ENCODE measurements at regions not wholly inside any gene's neighbourhood (a gene's known extent, or its start where the extent isn't known, plus 50 kb on each side); places are given as distances from the start of the nearest gene placed in this dataset.

DNA sequence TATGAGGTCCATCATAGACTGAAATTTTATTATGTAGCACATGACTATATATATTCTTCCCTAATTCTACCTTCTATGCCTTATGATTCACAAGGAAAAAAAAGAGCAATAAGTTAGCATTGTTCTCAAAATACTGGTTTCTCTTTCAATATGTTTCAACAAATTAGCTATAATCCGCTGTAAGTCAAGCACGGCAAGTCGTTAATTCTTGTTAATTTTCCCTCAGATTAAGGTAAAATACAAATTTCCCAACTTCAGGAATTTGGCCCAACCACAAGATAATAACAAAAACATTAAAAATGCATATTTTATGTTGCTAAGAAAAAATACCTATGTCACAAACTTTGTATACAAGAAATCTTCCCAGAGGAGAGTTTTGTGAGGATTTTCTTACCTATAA lies 296.5 kb upstream of the GALNTL6 start:
- DNase-seq (ENCODE audit: low read depth in 1 of 2, low spot score in 2 of 2) (no peak), FAIRE-seq (no peak)
- no peak overlapping the region for H3K18ac ChIP-seq (ENCODE audit: extremely low read depth, low read length)
- H4K91ac ChIP-seq (replicated peaks; ENCODE audit: insufficient read length, low read length) = no peak overlapping the region
- CTCF ChIA-PET (ENCODE audit: partially characterized antibody) = interaction anchor here (0.9 kb wide), 1 partner anchor 12 kb away, joined by 3 read pairs; no protein-coding TSS in a partner anchor
- no peak overlapping the region for H3K27ac ChIP-seq (ENCODE audit: low read depth, low read length)
- no peak overlapping the region for H2BK20ac ChIP-seq (ENCODE audit: low read length)
- H2BK12ac ChIP-seq (ENCODE audit: low read depth, low read length) = no peak overlapping the region
- H3K23me2 ChIP-seq (ENCODE audit: low read depth, low read length) = no peaks in the 10 kb centered on the region
- no peaks in the 10 kb centered on the region for H3K4me1 ChIP-seq (replicated peaks in 1 of 4; ENCODE audit: control insufficient read depth in 3 of 4, insufficient read depth in 4 of 4, low read length in 3 of 4)
- H3K79me1 ChIP-seq (ENCODE audit: low read depth, low read length) = no peaks in the 10 kb centered on the region
- no peak overlapping the region for H3K4ac ChIP-seq (replicated peaks; ENCODE audit: insufficient read length, low read depth, low read length)
- no peaks in the 10 kb centered on the region for H3K27me3 ChIP-seq (replicated peaks in 1 of 4; ENCODE audit: control insufficient read depth in 3 of 4, extremely low read depth in 1 of 4, insufficient read depth in 3 of 4, low read length in 3 of 4)
- H3K79me2 ChIP-seq (ENCODE audit: control insufficient read depth in 1 of 2, insufficient read depth in 2 of 2, low read length in 2 of 2) = no peaks in the 10 kb centered on the region
- no peak overlapping the region for H4K8ac ChIP-seq (ENCODE audit: extremely low read depth, insufficient read depth, low read length)
- no peak overlapping the region for H2BK5ac ChIP-seq (ENCODE audit: low read depth, low read length)
- no peak overlapping the region for H4K5ac ChIP-seq (ENCODE audit: insufficient read length, low read depth, low read length)
- no peak overlapping the region for H2BK120ac ChIP-seq (replicated peaks; ENCODE audit: low read depth, low read length)
- H3K4me2 ChIP-seq (ENCODE audit: insufficient read depth in 1 of 2, low read depth in 2 of 2, low read length in 2 of 2) = no peak overlapping the region
- no peaks in the 10 kb centered on the region; a peak in 1 of 4 replicates for H3K9me3 ChIP-seq (ENCODE audit: insufficient read depth in 2 of 2, low read depth in 1 of 2, low read length in 1 of 2)
- no peak overlapping the region for H3K9ac ChIP-seq (replicated peaks in 1 of 4; ENCODE audit: extremely low read depth in 1 of 4, low read depth in 3 of 4, low read length in 3 of 4)
- POLR2A ChIA-PET (ENCODE audit: partially characterized antibody) = no interaction called here
- 64% methylated on average over 3 of the region's 3 CpGs; no CpG with 5 or more reads in 1 of the 2 experiments for WGBS, 2 experiments (ENCODE audit: extremely low coverage in 1 of 2, insufficient coverage in 1 of 2, insufficient read length in 1 of 2, insufficient replicate concordance in 2 of 2, low coverage in 1 of 2, low lambda C conversion rate in 2 of 2, missing lambda C conversion rate in 1 of 2)
- no peak overlapping the region for H3K4me3 ChIP-seq (ENCODE audit: extremely low read depth in 1 of 4, insufficient read depth in 2 of 4, low read depth in 3 of 4, low read length in 4 of 4)
- H4K20me1 ChIP-seq (replicated peaks in 1 of 2; ENCODE audit: control insufficient read depth in 1 of 2, insufficient read depth in 2 of 2, low read length in 2 of 2) = no peaks in the 10 kb centered on the region
- H3K36me3 ChIP-seq (ENCODE audit: control insufficient read depth in 2 of 4, insufficient read depth in 4 of 4, low read length in 3 of 4) = no peaks in the 10 kb centered on the region
- no peak overlapping the region for H2AFZ ChIP-seq (ENCODE audit: low read length)
- no peak overlapping the region for H2AK5ac ChIP-seq (ENCODE audit: low read depth, low read length)
- H3K14ac ChIP-seq (ENCODE audit: insufficient read length) = no peak overlapping the region
- H3K23ac ChIP-seq (ENCODE audit: insufficient read length) = no peak overlapping the region
- no peak overlapping the region for H2BK15ac ChIP-seq (ENCODE audit: low read length)
- no peak overlapping the region for H3K56ac ChIP-seq (replicated peaks; ENCODE audit: insufficient read length, low read depth, low read length)
- TF ChIP-seq E2F6 (IDR thresholded peaks at IDR 0.05) (no peak), CREB1 (IDR thresholded peaks at IDR 0.05) (no peak), EP300 (IDR thresholded peaks at IDR 0.05; ENCODE audit: borderline replicate concordance in 1 of 2, low read depth in 2 of 2, low read length in 2 of 2) (no peak), RXRA (IDR thresholded peaks at IDR 0.05; ENCODE audit: insufficient read depth, low read depth, low read length) (no peak), CTBP2 (IDR thresholded peaks at IDR 0.05; ENCODE audit: borderline replicate concordance, insufficient read depth, insufficient read length, low read length) (no peak), BRCA1 (IDR thresholded peaks at IDR 0.05; ENCODE audit: low read depth, low read length) (no peak), CHD2 (IDR thresholded peaks at IDR 0.05; ENCODE audit: low read length) (no peak), RAD21 (IDR thresholded peaks at IDR 0.05 in 1 of 2, conservative IDR thresholded peaks at IDR 0.05 in 1 of 2; ENCODE audit: low read depth in 2 of 2, low read length in 2 of 2) (no peak), TBP (IDR thresholded peaks at IDR 0.05; ENCODE audit: low read depth, low read length) (no peak)
- TF ChIP-seq, protein P1, sequence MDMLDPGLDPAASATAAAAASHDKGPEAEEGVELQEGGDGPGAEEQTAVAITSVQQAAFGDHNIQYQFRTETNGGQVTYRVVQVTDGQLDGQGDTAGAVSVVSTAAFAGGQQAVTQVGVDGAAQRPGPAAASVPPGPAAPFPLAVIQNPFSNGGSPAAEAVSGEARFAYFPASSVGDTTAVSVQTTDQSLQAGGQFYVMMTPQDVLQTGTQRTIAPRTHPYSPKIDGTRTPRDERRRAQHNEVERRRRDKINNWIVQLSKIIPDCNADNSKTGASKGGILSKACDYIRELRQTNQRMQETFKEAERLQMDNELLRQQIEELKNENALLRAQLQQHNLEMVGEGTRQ (IDR thresholded peaks at IDR 0.05; ENCODE audit: low read length) = no peak
- TF ChIP-seq, protein P2, sequence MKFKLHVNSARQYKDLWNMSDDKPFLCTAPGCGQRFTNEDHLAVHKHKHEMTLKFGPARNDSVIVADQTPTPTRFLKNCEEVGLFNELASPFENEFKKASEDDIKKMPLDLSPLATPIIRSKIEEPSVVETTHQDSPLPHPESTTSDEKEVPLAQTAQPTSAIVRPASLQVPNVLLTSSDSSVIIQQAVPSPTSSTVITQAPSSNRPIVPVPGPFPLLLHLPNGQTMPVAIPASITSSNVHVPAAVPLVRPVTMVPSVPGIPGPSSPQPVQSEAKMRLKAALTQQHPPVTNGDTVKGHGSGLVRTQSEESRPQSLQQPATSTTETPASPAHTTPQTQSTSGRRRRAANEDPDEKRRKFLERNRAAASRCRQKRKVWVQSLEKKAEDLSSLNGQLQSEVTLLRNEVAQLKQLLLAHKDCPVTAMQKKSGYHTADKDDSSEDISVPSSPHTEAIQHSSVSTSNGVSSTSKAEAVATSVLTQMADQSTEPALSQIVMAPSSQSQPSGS (IDR thresholded peaks at IDR 0.05; ENCODE audit: low read length) = no peak
